OCI-LY7 (cell line): ENCODE measurements at regions not wholly inside any gene's neighbourhood (a gene's known extent, or its start where the extent isn't known, plus 50 kb on each side); places are given as distances from the start of the nearest gene placed in this dataset.

ENCODE experiments used
- EZH2phosphoT487 ChIP-seq: fragments of 200-600 bp; sonication (generic); IDR thresholded peaks from 2 replicates; pipeline ENCODE4 v1.6.1; 2018; ENCODE audit warnings: low read depth, borderline replicate concordance, mild to moderate bottlenecking, mixed run types, antibody characterized with exemption, low read length, moderate library complexity, mixed read lengths
- TF ChIP-seq, protein P1 (sequence below): fragments of 200-600 bp; sonication (generic); conservative IDR thresholded peaks from 2 replicates; pipeline ENCODE4 v1.5.1; 2014; ENCODE audit warnings: mild to moderate bottlenecking, antibody characterized with exemption, low read length, moderate library complexity, mixed read lengths

DNA sequence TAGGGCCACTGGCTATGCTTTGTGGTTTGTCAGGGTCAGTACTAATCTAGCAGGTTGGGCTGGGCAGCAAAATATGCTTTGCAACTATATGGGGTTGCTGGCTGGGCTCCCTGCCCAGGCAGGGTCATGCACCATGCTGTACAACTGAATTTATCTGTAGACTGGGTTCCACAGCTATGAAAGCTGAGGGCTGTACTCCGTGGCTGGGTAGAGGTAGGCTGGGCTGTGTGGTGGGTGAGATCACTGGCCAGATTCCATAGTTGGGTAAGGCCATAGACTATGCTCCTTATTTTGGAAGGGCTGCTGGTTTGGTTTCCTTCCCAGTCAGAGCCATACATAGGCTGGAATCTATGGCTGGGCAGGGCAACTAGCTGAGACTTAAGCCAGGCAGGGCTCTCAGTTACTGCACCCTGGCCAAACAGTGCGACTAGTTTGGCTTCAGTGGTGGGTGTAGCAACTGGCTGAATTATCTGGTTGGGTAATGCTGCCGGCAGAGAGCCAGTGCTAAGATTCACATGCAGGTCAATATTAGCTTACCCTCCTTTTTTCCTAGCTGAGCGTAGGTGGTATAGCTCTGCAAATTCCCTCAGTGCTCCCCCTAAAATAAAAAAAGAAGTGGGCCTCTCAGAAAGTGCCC, 769.1 kb upstream of the CDH8 start:
- TF ChIP-seq, protein P1, sequence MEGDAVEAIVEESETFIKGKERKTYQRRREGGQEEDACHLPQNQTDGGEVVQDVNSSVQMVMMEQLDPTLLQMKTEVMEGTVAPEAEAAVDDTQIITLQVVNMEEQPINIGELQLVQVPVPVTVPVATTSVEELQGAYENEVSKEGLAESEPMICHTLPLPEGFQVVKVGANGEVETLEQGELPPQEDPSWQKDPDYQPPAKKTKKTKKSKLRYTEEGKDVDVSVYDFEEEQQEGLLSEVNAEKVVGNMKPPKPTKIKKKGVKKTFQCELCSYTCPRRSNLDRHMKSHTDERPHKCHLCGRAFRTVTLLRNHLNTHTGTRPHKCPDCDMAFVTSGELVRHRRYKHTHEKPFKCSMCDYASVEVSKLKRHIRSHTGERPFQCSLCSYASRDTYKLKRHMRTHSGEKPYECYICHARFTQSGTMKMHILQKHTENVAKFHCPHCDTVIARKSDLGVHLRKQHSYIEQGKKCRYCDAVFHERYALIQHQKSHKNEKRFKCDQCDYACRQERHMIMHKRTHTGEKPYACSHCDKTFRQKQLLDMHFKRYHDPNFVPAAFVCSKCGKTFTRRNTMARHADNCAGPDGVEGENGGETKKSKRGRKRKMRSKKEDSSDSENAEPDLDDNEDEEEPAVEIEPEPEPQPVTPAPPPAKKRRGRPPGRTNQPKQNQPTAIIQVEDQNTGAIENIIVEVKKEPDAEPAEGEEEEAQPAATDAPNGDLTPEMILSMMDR: no peak
- no peak for TF ChIP-seq EZH2phosphoT487
